ENCODE measurements at regions not wholly inside any gene's neighbourhood (a gene's known extent, or its start where the extent isn't known, plus 50 kb on each side); places are given as distances from the start of the nearest gene placed in this dataset.

GRCh38 chr14:53784688-53785087 lies 171.9 kb downstream of the BMP4 start:
- H2BK120ac ChIP-seq (replicated peaks; ENCODE audit: low read depth, low read length), result no peak overlapping the region
- H3K14ac ChIP-seq (ENCODE audit: insufficient read length), result no peak overlapping the region
- H4K20me1 ChIP-seq (replicated peaks in 1 of 2; ENCODE audit: control insufficient read depth in 1 of 2, insufficient read depth in 2 of 2, low read length in 2 of 2), result no peaks in the 10 kb centered on the region
- no peaks in the 10 kb centered on the region for H3K79me2 ChIP-seq (ENCODE audit: control insufficient read depth in 1 of 2, insufficient read depth in 2 of 2, low read length in 2 of 2)
- H3K9me3 ChIP-seq (ENCODE audit: insufficient read depth in 2 of 2, low read depth in 1 of 2, low read length in 1 of 2), result no peaks in the 10 kb centered on the region
- no peak overlapping the region for H2BK15ac ChIP-seq (ENCODE audit: low read length)
- no peaks in the 10 kb centered on the region for H3K79me1 ChIP-seq (ENCODE audit: low read depth, low read length)
- DNase-seq (ENCODE audit: low read depth in 1 of 2, low spot score in 2 of 2) (no peak), FAIRE-seq (no peak)
- no peak overlapping the region for H3K18ac ChIP-seq (ENCODE audit: extremely low read depth, low read length)
- no peak overlapping the region for H2BK5ac ChIP-seq (ENCODE audit: low read depth, low read length)
- H2AFZ ChIP-seq (ENCODE audit: low read length), result no peak overlapping the region
- H4K91ac ChIP-seq (replicated peaks; ENCODE audit: insufficient read length, low read length), result no peak overlapping the region
- WGBS, 2 experiments (ENCODE audit: extremely low coverage in 1 of 2, insufficient coverage in 1 of 2, insufficient read length in 1 of 2, insufficient replicate concordance in 2 of 2, low coverage in 1 of 2, low lambda C conversion rate in 2 of 2, missing lambda C conversion rate in 1 of 2), result 88% methylated on average over 3 of the region's 3 CpGs; no CpG with 5 or more reads in 1 of the 2 experiments
- no peak overlapping the region for H3K4ac ChIP-seq (replicated peaks; ENCODE audit: insufficient read length, low read depth, low read length)
- no peaks in the 10 kb centered on the region for H3K36me3 ChIP-seq (ENCODE audit: control insufficient read depth in 2 of 4, insufficient read depth in 4 of 4, low read length in 3 of 4)
- H3K56ac ChIP-seq (replicated peaks; ENCODE audit: insufficient read length, low read depth, low read length), result no peak overlapping the region
- no peak overlapping the region for H2BK20ac ChIP-seq (ENCODE audit: low read length)
- no peak overlapping the region for H4K5ac ChIP-seq (ENCODE audit: insufficient read length, low read depth, low read length)
- no peaks in the 10 kb centered on the region for H3K27me3 ChIP-seq (replicated peaks in 1 of 4; ENCODE audit: control insufficient read depth in 3 of 4, extremely low read depth in 1 of 4, insufficient read depth in 3 of 4, low read length in 3 of 4)
- H3K4me1 ChIP-seq (replicated peaks in 1 of 4; ENCODE audit: control insufficient read depth in 3 of 4, insufficient read depth in 4 of 4, low read length in 3 of 4), result no peaks in the 10 kb centered on the region
- no peak overlapping the region for H3K4me2 ChIP-seq (ENCODE audit: insufficient read depth in 1 of 2, low read depth in 2 of 2, low read length in 2 of 2)
- no peak overlapping the region for H3K4me3 ChIP-seq (ENCODE audit: extremely low read depth in 1 of 4, insufficient read depth in 2 of 4, low read depth in 3 of 4, low read length in 4 of 4)
- H2AK5ac ChIP-seq (ENCODE audit: low read depth, low read length), result no peak overlapping the region
- H3K23me2 ChIP-seq (ENCODE audit: low read depth, low read length), result no peaks in the 10 kb centered on the region
- H3K23ac ChIP-seq (ENCODE audit: insufficient read length), result no peak overlapping the region
- TF ChIP-seq JUND (IDR thresholded peaks at IDR 0.05; ENCODE audit: low read length), result no peak
- no peak for TF ChIP-seq POLR2AphosphoS5 (IDR thresholded peaks at IDR 0.05; ENCODE audit: low read depth, low read length)
- H2BK12ac ChIP-seq (ENCODE audit: low read depth, low read length), result no peak overlapping the region
- no peak overlapping the region for H3K9ac ChIP-seq (replicated peaks in 1 of 4; ENCODE audit: extremely low read depth in 1 of 4, low read depth in 3 of 4, low read length in 3 of 4)
- no peak overlapping the region for H4K8ac ChIP-seq (ENCODE audit: extremely low read depth, insufficient read depth, low read length)
- ChIA-PET POLR2A (ENCODE audit: partially characterized antibody) (no interaction called here), CTCF (ENCODE audit: partially characterized antibody) (interaction anchor here (0.8 to 1.1 kb wide), 2 partner anchors 11 to 193 kb away, joined by 3 to 4 read pairs; no protein-coding TSS in a partner anchor)
- H3K27ac ChIP-seq (ENCODE audit: low read depth, low read length), result no peak overlapping the region

Measured in H1 (cell line).